Central memory CD8-positive, alpha-beta T cell (primary cell): ENCODE measurements at regions not wholly inside any gene's neighbourhood (a gene's known extent, or its start where the extent isn't known, plus 50 kb on each side); places are given as distances from the start of the nearest gene placed in this dataset.
"Not testable (repeated sequence)": the region's sequence is repeated elsewhere in the genome, so short reads cannot be mapped to it uniquely, and the experiment has no call there.

Source experiments
- ATAC-seq: fragments of 150-1000 bp; cut with Tn5 transposase; replicated peaks from 2 replicates; pipeline ENCODE4 v1.10.0; 2022; ENCODE audit warnings: mild to moderate bottlenecking, moderate FRiP score, moderate number of reproducible peaks; ENCODE audit not compliant: poor library complexity, severe bottlenecking; ENCODE audit errors: extremely low read depth
- DNase-seq, 2 donors: peaks; one replicate each; pipeline ENCODE4 v3.0.0; 2021; ENCODE audit warnings: low spot score in 2 of 2
- H3K27ac Mint-ChIP-seq: one replicate; pipeline ENCODE4 v1.8.0; 2022; ENCODE audit warnings: low read depth, mild to moderate bottlenecking, moderate library complexity, mixed read lengths
- H3K27me3 Mint-ChIP-seq: one replicate; pipeline ENCODE4 v1.8.0; 2022; ENCODE audit warnings: mixed read lengths
- H3K36me3 Mint-ChIP-seq: one replicate; pipeline ENCODE4 v1.8.0; 2022; ENCODE audit warnings: mild to moderate bottlenecking, moderate library complexity, mixed read lengths; ENCODE audit not compliant: insufficient read depth
- H3K4me1 Mint-ChIP-seq: one replicate; pipeline ENCODE4 v1.8.0; 2022; ENCODE audit warnings: mixed read lengths
- H3K4me3 Mint-ChIP-seq: one replicate; pipeline ENCODE4 v1.8.0; 2022; ENCODE audit warnings: mild to moderate bottlenecking, moderate library complexity, mixed read lengths
- H3K9me3 Mint-ChIP-seq: one replicate; pipeline ENCODE4 v1.8.0; 2022; ENCODE audit warnings: mixed read lengths

GRCh38 chr1:200269256-200269655 is 140.6 kb downstream of the ZNF281 start:
- no peaks in the 10 kb centered on the region for H3K27me3 Mint-ChIP-seq
- H3K27ac Mint-ChIP-seq, result no peak overlapping the region
- no peaks in the 10 kb centered on the region for H3K36me3 Mint-ChIP-seq
- no peak for DNase-seq
- H3K4me3 Mint-ChIP-seq, result no peak overlapping the region
- no peaks in the 10 kb centered on the region for H3K9me3 Mint-ChIP-seq
- no peaks in the 10 kb centered on the region for H3K4me1 Mint-ChIP-seq
- ATAC-seq, result no peak

- Mint-ChIP-seq H3K27ac (no peak overlapping the region), H3K4me3 (no peak overlapping the region), H3K4me1 (peaks cover under 1% of the 10 kb centered on the region), H3K36me3 (no peaks in the 10 kb centered on the region), H3K27me3 (no peaks in the 10 kb centered on the region), H3K9me3 (no peaks in the 10 kb centered on the region)
- no peak for ATAC-seq
- DNase-seq, result no peak
Observed at GRCh38 chr1:200267937-200268336, 141.9 kb downstream of the ZNF281 start.

- Mint-ChIP-seq H3K4me1 (peaks cover 5% of the 10 kb centered on the region), H3K27me3 (no peaks in the 10 kb centered on the region), H3K4me3 (no peak overlapping the region), H3K27ac (no peak overlapping the region), H3K9me3 (no peaks in the 10 kb centered on the region), H3K36me3 (no peaks in the 10 kb centered on the region)
- ATAC-seq, result no peak
- DNase-seq, result no peak
Observed at GRCh38 chr1:200267458-200267857, 142.4 kb downstream of the ZNF281 start.

GRCh38 chr1:200266871-200267270 is 143.0 kb downstream of the ZNF281 start:
- no peak overlapping the region for H3K27ac Mint-ChIP-seq
- no peaks in the 10 kb centered on the region for H3K27me3 Mint-ChIP-seq
- H3K9me3 Mint-ChIP-seq, result no peaks in the 10 kb centered on the region
- ATAC-seq, result no peak
- H3K36me3 Mint-ChIP-seq, result no peaks in the 10 kb centered on the region
- H3K4me1 Mint-ChIP-seq, result peaks cover 10% of the 10 kb centered on the region
- DNase-seq, result no peak
- H3K4me3 Mint-ChIP-seq, result no peak overlapping the region

GRCh38 chr1:200265881-200266280 is 144.0 kb downstream of the ZNF281 start:
- Mint-ChIP-seq H3K27ac (no peak overlapping the region), H3K9me3 (no peaks in the 10 kb centered on the region), H3K4me1 (peaks cover 10% of the 10 kb centered on the region), H3K4me3 (no peak overlapping the region), H3K36me3 (no peaks in the 10 kb centered on the region), H3K27me3 (no peaks in the 10 kb centered on the region)
- ATAC-seq (no peak), DNase-seq (no peak)

- H3K36me3 Mint-ChIP-seq, result no peaks in the 10 kb centered on the region
- DNase-seq, result no peak
- no peak overlapping the region for H3K27ac Mint-ChIP-seq
- no peak overlapping the region for H3K4me3 Mint-ChIP-seq
- ATAC-seq, result no peak
- H3K9me3 Mint-ChIP-seq, result no peaks in the 10 kb centered on the region
- no peaks in the 10 kb centered on the region for H3K27me3 Mint-ChIP-seq
- peaks cover 10% of the 10 kb centered on the region for H3K4me1 Mint-ChIP-seq
Observed at GRCh38 chr1:200265104-200265503, 144.7 kb downstream of the ZNF281 start.

GRCh38 chr1:200263203-200263602 is 146.6 kb downstream of the ZNF281 start:
- DNase-seq (no peak), ATAC-seq (no peak)
- H3K4me1 Mint-ChIP-seq, result peaks cover 10% of the 10 kb centered on the region
- H3K27ac Mint-ChIP-seq, result no peak overlapping the region
- H3K27me3 Mint-ChIP-seq, result no peaks in the 10 kb centered on the region
- H3K9me3 Mint-ChIP-seq, result no peaks in the 10 kb centered on the region
- no peaks in the 10 kb centered on the region for H3K36me3 Mint-ChIP-seq
- H3K4me3 Mint-ChIP-seq, result no peak overlapping the region

- Mint-ChIP-seq H3K4me1 (peaks cover 10% of the 10 kb centered on the region), H3K27ac (no peak overlapping the region), H3K4me3 (peak overlapping the region; percentile 23), H3K36me3 (no peaks in the 10 kb centered on the region), H3K27me3 (peaks cover under 1% of the 10 kb centered on the region), H3K9me3 (no peaks in the 10 kb centered on the region)
- ATAC-seq, result peak; percentile 14
- no peak for DNase-seq
Observed at GRCh38 chr1:200262326-200262965, 147.4 kb downstream of the ZNF281 start.

- H3K4me3 Mint-ChIP-seq, result no peak overlapping the region
Observed at GRCh38 chr1:200260597-200261335, 149.1 kb downstream of the ZNF281 start.

GRCh38 chr1:200258447-200259375 is 151.1 kb downstream of the ZNF281 start:
- Mint-ChIP-seq H3K4me1 (peaks cover 10% of the 10 kb centered on the region), H3K36me3 (no peaks in the 10 kb centered on the region), H3K4me3 (no peak overlapping the region), H3K27me3 (peaks cover 11% of the 10 kb centered on the region), H3K27ac (no peak overlapping the region), H3K9me3 (no peaks in the 10 kb centered on the region)
- DNase-seq, result no peak
- ATAC-seq, result no peak

More at GRCh38 chr1:200260597-200261335, 149.1 kb downstream of the ZNF281 start:
- DNase-seq (no peak), ATAC-seq (no peak)
- Mint-ChIP-seq H3K36me3 (no peaks in the 10 kb centered on the region), H3K9me3 (no peaks in the 10 kb centered on the region), H3K27me3 (peaks cover 11% of the 10 kb centered on the region), H3K27ac (no peak overlapping the region), H3K4me1 (peaks cover 10% of the 10 kb centered on the region)

- Mint-ChIP-seq H3K4me3 (no peak overlapping the region), H3K9me3 (no peaks in the 10 kb centered on the region), H3K27ac (no peak overlapping the region), H3K4me1 (peaks cover 2% of the 10 kb centered on the region), H3K36me3 (no peaks in the 10 kb centered on the region), H3K27me3 (peaks cover 11% of the 10 kb centered on the region)
- ATAC-seq (no peak), DNase-seq (no peak)
Observed at GRCh38 chr1:200257235-200257634, 152.6 kb downstream of the ZNF281 start.

GRCh38 chr1:200254602-200255001 is 155.2 kb downstream of the ZNF281 start:
- not testable (repeated sequence) for ATAC-seq, H3K4me1 Mint-ChIP-seq

More at GRCh38 chr1:200254602-200255001, 155.2 kb downstream of the ZNF281 start:
- not testable (repeated sequence) for H3K4me3 Mint-ChIP-seq, H3K36me3 Mint-ChIP-seq, DNase-seq, H3K27ac Mint-ChIP-seq, H3K9me3 Mint-ChIP-seq
- peaks cover 11% of the 10 kb centered on the region for H3K27me3 Mint-ChIP-seq
